Heart left ventricle (tissue), 13 donors: ENCODE measurements at regions not wholly inside any gene's neighbourhood (a gene's known extent, or its start where the extent isn't known, plus 50 kb on each side); places are given as distances from the start of the nearest gene placed in this dataset.

Experiments
- CTCF ChIP-seq, 12 donors: fragments of 200-600 bp; sonication (generic) in 4 of 12; IDR thresholded peaks; one replicate each; pipeline versions ENCODE4 v1.5.0 to v1.8.0; 2018 to 2022; ENCODE audit warnings: antibody characterized with exemption in 12 of 12, mild to moderate bottlenecking in 5 of 12
- POLR2A ChIP-seq, 2 donors: fragments of 450-650 bp; IDR thresholded peaks; one replicate each; pipeline ENCODE4 v1.6.1; 2017; ENCODE audit warnings: antibody characterized with exemption in 2 of 2, mild to moderate bottlenecking in 2 of 2, moderate library complexity in 2 of 2
- donor health status: ischemic (EF 13 %, LVEDD 7.1; RV severe dilation, severe dysfunction).
- donor health status: DM: no; HTN: yes; CAD: no.
- donor health status: DM: no; HTN: no; CAD: no.
- donor health status: ischemic (EF 25% LVEDD 6.9; RV normal size, moderate dysfunction).
- donor health status: ischemic (EF 25% LVEDD 5.7; RV mildly dilated, moderate dysfunction).
- donor health status: ischemic (EF 35%, LVEDD 5.7; RV mildly dilated, moderate dysfunction).
- donor health status: nonischemic (EF 11% LVEDD 7.7; RV severe dilation, severe dysfunction).
- donor health status: DM: yes; HTN: yes; CAD: no.
- donor health status: PGD.
- donor health status: ischemic (EF 29% LVEDD 5.4; RV normal size, mild dysfunction).
- donor health status: nonischemic (EF 23%, LVEDD 6.1; RV moderate dilation, normal function).

- TF ChIP-seq CTCF (IDR thresholded peaks at IDR 0.05) (no peak), POLR2A (IDR thresholded peaks at IDR 0.05) (no peak)
Observed at GRCh38 chr5:23105021-23105420, 251.9 kb upstream of the CDH12 start.
